ACHN (cell line): ENCODE measurements at regions not wholly inside any gene's neighbourhood (a gene's known extent, or its start where the extent isn't known, plus 50 kb on each side); places are given as distances from the start of the nearest gene placed in this dataset.

Experiments used
- DNase-seq: peaks from one replicate; pipeline ENCODE4 v3.0.0-alpha.2; 2015
- in situ Hi-C: cut with HindIII; loops from 2 replicates; pipeline ENCODE4 v1.10.0; 2017; ENCODE audit warnings: low sequenced_read_pairs, low pct_ligation_motif_present, low pct_unique_long_range_greater_than_20kb

GRCh38 chr6:11830520-11830919, 51.9 kb upstream of the ADTRP start:
- in situ Hi-C loops = no loop called here
- DNase-seq = no peak

GRCh38 chr6:11830105-11830504, 51.5 kb upstream of the ADTRP start:
- DNase-seq = no peak
- in situ Hi-C loops = no loop called here

GRCh38 chr6:11828262-11828870, 49.8 kb upstream of the ADTRP start:
- in situ Hi-C loops = no loop called here
- DNase-seq = no peak
